GM18867 (cell line): ENCODE measurements at regions not wholly inside any gene's neighbourhood (a gene's known extent, or its start where the extent isn't known, plus 50 kb on each side); places are given as distances from the start of the nearest gene placed in this dataset.
A peak's percentile ranks its signal among the peaks of the same experiment; 100 is the strongest.

ENCODE experiments used
- ATAC-seq: cut with Tn5 transposase; IDR thresholded peaks from one replicate; pipeline ENCODE4 v1.9.1; 2021; ENCODE audit warnings: mild to moderate bottlenecking, moderate library complexity; ENCODE audit not compliant: unreplicated experiment

- no peak for ATAC-seq
Measured at GRCh38 chr2:129069875-129070594, 751.4 kb upstream of the HS6ST1 start.

GRCh38 chr2:129070663-129071062 lies 752.0 kb upstream of the HS6ST1 start:
- ATAC-seq: no peak

- no peak for ATAC-seq
Measured at GRCh38 chr2:129071531-129071930, 752.9 kb upstream of the HS6ST1 start.

DNA sequence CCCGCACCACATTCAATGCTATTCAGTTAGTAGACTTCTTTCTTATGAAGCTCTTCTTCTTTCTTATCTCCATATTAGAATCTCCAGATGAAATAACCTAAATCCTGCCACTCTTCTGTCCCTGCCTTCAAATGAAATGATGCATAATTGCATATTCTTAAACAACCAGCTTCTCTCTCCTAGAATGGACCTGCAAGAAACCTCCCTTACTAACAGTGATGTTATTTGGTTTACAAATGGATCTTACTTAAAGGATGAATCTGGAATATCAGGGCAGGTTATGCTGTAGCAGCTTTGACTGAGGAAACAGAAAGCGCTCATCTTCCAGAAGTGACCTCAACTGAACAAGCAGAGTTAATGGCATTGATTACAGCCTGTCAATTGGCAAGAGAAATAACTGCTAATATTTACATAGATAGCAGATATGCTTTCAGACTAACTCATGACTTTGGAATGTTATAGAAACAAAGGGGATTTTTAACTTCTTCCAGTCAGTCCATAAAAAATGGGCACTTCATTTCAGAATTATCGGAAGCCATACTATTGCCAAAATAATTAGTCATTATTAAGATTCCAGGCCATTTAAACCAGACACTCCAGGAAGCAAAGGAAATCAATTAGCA lies 755.7 kb upstream of the HS6ST1 start:
- no peak for ATAC-seq

GRCh38 chr2:129078548-129078947 lies 759.9 kb upstream of the HS6ST1 start:
- no peak for ATAC-seq

GRCh38 chr2:129080715-129081476 lies 762.2 kb upstream of the HS6ST1 start:
- ATAC-seq: no peak

DNA sequence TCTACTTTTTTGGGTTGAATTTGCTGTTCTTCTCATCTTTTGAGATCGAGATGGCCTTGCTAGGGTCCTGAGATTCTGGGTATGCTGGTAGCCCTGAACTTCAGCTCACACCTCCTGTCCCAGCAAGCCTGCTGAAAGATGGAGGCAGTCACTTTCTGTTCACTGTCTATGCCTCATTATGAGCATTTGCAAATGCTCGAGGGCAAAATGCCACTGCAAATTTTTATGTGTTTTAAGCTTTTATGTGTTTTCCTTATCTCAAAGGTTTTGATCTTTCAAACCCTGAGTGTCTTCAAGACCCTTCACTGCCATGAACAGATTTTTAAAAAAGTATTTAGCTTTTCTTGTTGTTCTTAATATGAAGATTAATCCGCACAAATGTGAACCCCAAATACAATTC lies 766.7 kb upstream of the HS6ST1 start:
- no peak for ATAC-seq

DNA sequence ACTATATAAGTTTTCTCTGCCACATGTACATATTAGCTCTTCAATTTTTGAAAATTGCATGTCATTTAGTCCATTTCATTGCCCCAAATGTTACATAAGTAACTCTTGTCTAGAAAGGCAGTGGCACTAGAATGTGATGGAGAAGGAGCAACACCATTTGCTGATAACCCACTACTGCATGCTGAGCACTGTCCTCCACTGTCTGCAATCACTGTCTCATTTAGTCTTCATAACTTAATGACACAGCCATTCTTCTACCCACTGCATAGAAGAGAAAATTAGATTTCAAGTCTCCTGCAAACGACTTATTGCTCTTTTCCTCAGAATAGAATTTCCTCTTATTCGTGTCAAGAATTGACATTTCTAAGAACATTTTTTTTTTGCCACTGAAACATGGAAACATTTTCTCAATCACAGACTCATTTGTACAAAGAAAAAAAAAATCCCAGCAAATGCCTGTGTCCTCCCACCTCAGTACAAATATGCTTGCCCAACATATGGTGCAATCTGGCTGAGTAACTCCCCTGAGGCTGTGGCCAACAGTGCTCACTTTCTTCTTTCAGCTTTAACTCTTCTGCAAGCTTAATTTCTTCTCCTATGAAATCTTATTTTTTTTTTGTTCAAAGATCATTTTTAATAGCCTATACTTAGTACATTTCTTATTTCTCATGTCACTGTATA lies 768.6 kb upstream of the HS6ST1 start:
- no peak for ATAC-seq

GRCh38 chr2:129091620-129092019 lies 773.0 kb upstream of the HS6ST1 start:
- peak; percentile 68 for ATAC-seq

GRCh38 chr2:129092956-129093355 lies 774.3 kb upstream of the HS6ST1 start:
- no peak for ATAC-seq

GRCh38 chr2:129101186-129101585 lies 782.5 kb upstream of the HS6ST1 start:
- ATAC-seq: no peak

DNA sequence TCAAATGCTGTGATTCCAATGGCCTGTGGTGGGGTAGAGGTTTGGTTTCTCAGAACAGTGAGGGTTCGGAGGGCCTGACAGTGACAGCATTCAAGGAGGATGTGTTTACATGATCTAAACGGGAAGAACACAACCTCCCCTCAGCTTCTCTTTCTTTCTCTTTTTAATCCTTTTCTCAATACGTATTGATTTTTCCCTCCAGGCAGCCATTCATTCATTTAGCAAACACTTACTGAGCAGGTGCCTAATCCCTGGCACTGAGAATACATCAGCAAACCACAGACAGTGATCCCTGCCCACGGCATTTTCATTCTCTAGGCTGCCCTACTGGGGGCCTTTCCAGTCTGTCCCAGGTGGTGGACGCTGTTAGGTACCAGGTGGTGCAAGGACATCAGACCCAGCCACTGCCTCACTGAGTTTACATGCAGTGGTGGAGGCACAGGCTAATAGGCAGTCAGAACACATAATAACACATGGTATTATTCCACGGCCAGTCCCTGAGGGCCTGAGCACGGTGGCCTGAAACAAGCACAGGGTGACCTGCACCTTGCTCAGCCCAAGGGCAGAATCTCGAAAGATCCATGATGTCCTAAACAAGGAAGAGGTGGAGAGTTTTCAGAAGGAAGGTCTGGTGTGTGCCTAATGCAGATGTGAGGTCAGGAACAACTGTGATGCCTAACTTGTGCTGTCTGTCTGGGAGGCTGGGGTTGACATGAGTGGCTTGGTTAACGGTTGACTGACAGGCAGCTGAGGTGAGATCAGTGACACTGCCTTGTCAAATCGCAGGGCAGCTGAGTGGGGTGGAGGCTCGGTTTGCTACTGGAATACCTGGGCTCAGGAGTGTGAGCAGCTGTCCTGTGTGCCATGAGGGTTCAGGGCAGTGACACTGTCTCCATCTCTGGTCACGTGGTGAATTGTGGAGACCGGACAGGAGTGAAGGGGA lies 785.5 kb upstream of the HS6ST1 start:
- no peak for ATAC-seq

- ATAC-seq: no peak
Measured at GRCh38 chr2:129112181-129112580, 793.5 kb upstream of the HS6ST1 start.

DNA sequence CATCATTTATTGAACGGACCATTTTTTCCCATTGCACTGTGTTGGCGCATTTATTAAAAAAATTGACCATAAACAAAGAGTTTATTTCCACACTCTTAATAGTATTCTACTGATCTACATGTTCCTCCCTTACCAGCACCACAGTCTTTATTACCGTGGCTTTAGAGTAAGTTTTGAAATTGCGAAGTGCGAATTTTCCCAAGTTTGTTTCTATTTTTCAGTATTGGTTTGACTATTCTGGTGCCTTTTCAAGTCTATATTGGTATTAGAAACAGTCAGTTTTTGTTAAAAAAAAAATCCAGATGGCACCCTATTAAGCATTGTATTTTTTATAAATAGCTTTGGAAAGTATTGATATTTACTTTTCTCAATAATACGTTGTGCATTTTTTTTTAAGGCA lies 795.1 kb upstream of the HS6ST1 start:
- peak; percentile 76 for ATAC-seq

- ATAC-seq: no peak
Measured at GRCh38 chr2:129117434-129117833, 798.8 kb upstream of the HS6ST1 start.

GRCh38 chr2:129118296-129118695 lies 799.6 kb upstream of the HS6ST1 start:
- ATAC-seq: peak; percentile 87

- no peak for ATAC-seq
Measured at GRCh38 chr2:129129087-129129486, 810.4 kb upstream of the HS6ST1 start.

DNA sequence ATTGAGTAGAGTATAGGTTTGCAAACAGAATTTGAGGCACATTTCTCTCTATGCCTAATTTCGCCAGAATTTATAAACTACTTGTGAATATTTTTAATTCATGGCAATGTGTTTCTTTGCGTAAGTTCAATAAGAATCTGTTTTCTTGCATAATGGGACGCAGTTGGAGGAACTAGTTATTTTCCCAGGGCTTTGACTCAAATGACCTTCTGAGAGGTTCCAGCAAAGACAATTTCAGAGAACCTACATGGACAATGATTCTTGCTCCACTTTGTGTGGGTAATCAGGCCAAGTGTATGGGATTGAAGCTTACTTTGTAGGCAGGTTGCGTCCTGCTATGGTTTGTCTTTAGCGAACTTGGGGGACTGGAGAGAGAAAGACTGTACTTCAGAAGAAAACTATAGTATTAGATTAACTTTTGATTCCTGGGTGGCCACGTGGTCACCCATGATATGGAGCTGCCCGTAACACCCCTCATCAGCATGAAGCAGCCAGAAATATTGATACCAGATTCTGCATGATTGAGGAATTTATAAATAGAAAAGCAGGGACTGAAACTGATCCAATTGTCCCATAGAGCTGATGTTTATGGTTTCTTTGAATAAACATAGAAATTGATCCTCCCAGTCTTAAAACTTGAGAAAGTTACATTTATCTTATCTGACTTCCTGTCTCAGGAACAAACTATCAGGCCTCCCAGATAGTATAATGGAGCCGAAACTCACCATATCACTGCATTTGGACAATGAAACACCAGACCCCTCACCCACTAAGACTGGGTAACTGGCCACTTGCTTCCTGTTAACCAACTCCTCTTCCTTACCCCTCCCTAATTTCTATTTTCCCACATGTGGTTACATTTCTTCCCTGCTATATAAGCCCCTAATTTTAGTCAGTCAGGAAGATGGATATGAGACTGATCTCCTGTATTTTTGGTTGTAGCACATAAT lies 815.3 kb upstream of the HS6ST1 start:
- no peak for ATAC-seq

- no peak for ATAC-seq
Measured at GRCh38 chr2:129135017-129135416, 816.3 kb upstream of the HS6ST1 start.
